ENCODE measurements at regions not wholly inside any gene's neighbourhood (a gene's known extent, or its start where the extent isn't known, plus 50 kb on each side); places are given as distances from the start of the nearest gene placed in this dataset.

- DNase-seq, result no peak
Measured at GRCh38 chr1:83571536-83571935, 427.4 kb downstream of the TTLL7 start.

- DNase-seq, result no peak
Measured at GRCh38 chr1:83561346-83561745, 437.6 kb downstream of the TTLL7 start.

- DNase-seq, result no peak
Measured at GRCh38 chr1:83559129-83559840, 439.6 kb downstream of the TTLL7 start.

- no peak for DNase-seq
Measured at GRCh38 chr1:83555871-83556270, 443.1 kb downstream of the TTLL7 start.

GRCh38 chr1:83554174-83554573 is 444.8 kb downstream of the TTLL7 start:
- DNase-seq, result no peak

- DNase-seq, result no peak
Measured at GRCh38 chr1:83552820-83553219, 446.1 kb downstream of the TTLL7 start.

GRCh38 chr1:83548311-83548710 is 450.6 kb downstream of the TTLL7 start:
- DNase-seq, result no peak

GRCh38 chr1:83547901-83548300 is 451.0 kb downstream of the TTLL7 start:
- DNase-seq, result no peak

- DNase-seq, result no peak
Measured at GRCh38 chr1:83546874-83547273, 452.1 kb downstream of the TTLL7 start.

- no peak for DNase-seq
Measured at GRCh38 chr1:83545066-83545862, 453.7 kb downstream of the TTLL7 start.

- DNase-seq, result no peak
Measured at GRCh38 chr1:83543222-83543973, 455.5 kb downstream of the TTLL7 start.

GRCh38 chr1:83531521-83532309 is 467.2 kb downstream of the TTLL7 start:
- DNase-seq, result no peak

- no peak for DNase-seq
Measured at GRCh38 chr1:83530506-83530905, 468.4 kb downstream of the TTLL7 start.

- DNase-seq, result no peak
Measured at GRCh38 chr1:83527987-83528386, 470.9 kb downstream of the TTLL7 start.

- no peak for DNase-seq
Measured at GRCh38 chr1:83520797-83521196, 478.1 kb downstream of the TTLL7 start.

GRCh38 chr1:83516369-83516768 is 482.6 kb downstream of the TTLL7 start:
- no peak for DNase-seq

- DNase-seq, result no peak
Measured at GRCh38 chr1:83515578-83516154, 483.3 kb downstream of the TTLL7 start.

GRCh38 chr1:83512373-83513193 is 486.3 kb downstream of the TTLL7 start:
- DNase-seq, result no peak

- no peak for DNase-seq
Measured at GRCh38 chr1:83511146-83511726, 487.7 kb downstream of the TTLL7 start.

GRCh38 chr1:83509301-83509781 is 489.6 kb downstream of the TTLL7 start:
- DNase-seq, result no peak

All from bone marrow (tissue), 2 donors.